Hematopoietic multipotent progenitor cell (in vitro differentiated cells): ENCODE measurements at regions not wholly inside any gene's neighbourhood (a gene's known extent, or its start where the extent isn't known, plus 50 kb on each side); places are given as distances from the start of the nearest gene placed in this dataset.
"Not testable (repeated sequence)": the region's sequence is repeated elsewhere in the genome, so short reads cannot be mapped to it uniquely, and the experiment has no call there.

Experiments used
- DNase-seq, 3 donors: peaks; one replicate each; pipeline ENCODE4 v3.0.0-alpha.2; 2011 to 2015; ENCODE audit warnings: low read depth in 2 of 3, low spot score in 2 of 3

GRCh38 chr4:161329852-161330251 lies 833.9 kb downstream of the FSTL5 start:
- no peak for DNase-seq

- no peak for DNase-seq
Measured at GRCh38 chr4:161321706-161322105, 842.1 kb downstream of the FSTL5 start.

GRCh38 chr4:161320377-161320776 lies 843.4 kb downstream of the FSTL5 start:
- peak in 2 of 3 donors; percentile 31 to 69 for DNase-seq

- no peak for DNase-seq
Measured at GRCh38 chr4:161317000-161317399, 846.8 kb downstream of the FSTL5 start.

- no peak for DNase-seq
Measured at GRCh38 chr4:161314371-161314770, 849.4 kb downstream of the FSTL5 start.

GRCh38 chr4:161303551-161303950 lies 860.2 kb downstream of the FSTL5 start:
- DNase-seq, result no peak

GRCh38 chr4:161291222-161291621 lies 872.6 kb downstream of the FSTL5 start:
- DNase-seq, result no peak

GRCh38 chr4:161287678-161288352 lies 876.0 kb downstream of the FSTL5 start:
- no peak for DNase-seq

- no peak for DNase-seq
Measured at GRCh38 chr4:161285461-161285860, 878.3 kb downstream of the FSTL5 start.

- DNase-seq, result no peak
Measured at GRCh38 chr4:161280929-161281328, 882.9 kb downstream of the FSTL5 start.

GRCh38 chr4:161279095-161279494 lies 884.7 kb downstream of the FSTL5 start:
- no peak for DNase-seq

- not testable (repeated sequence) for DNase-seq
Measured at GRCh38 chr4:161277150-161277787, 886.5 kb downstream of the FSTL5 start.

- no peak for DNase-seq
Measured at GRCh38 chr4:161273607-161274006, 890.2 kb downstream of the FSTL5 start.

GRCh38 chr4:161260819-161261218 lies 903.0 kb downstream of the FSTL5 start:
- DNase-seq, result no peak

GRCh38 chr4:161256716-161257115 lies 907.1 kb downstream of the FSTL5 start:
- DNase-seq, result no peak

- no peak for DNase-seq
Measured at GRCh38 chr4:161256172-161256571, 907.6 kb downstream of the FSTL5 start.

GRCh38 chr4:161254375-161254774 lies 909.4 kb downstream of the FSTL5 start:
- no peak for DNase-seq

GRCh38 chr4:161252520-161253141 lies 911.2 kb downstream of the FSTL5 start:
- peak in 1 of 3 donors; percentile 27 for DNase-seq

- no peak for DNase-seq
Measured at GRCh38 chr4:161249779-161250440, 913.9 kb downstream of the FSTL5 start.

- DNase-seq, result no peak
Measured at GRCh38 chr4:161248880-161249279, 914.9 kb downstream of the FSTL5 start.

- no peak for DNase-seq
Measured at GRCh38 chr4:161247831-161248230, 916.0 kb downstream of the FSTL5 start.

GRCh38 chr4:161238033-161238432 lies 925.8 kb downstream of the FSTL5 start:
- no peak for DNase-seq
